ENCODE measurements at regions not wholly inside any gene's neighbourhood (a gene's known extent, or its start where the extent isn't known, plus 50 kb on each side); places are given as distances from the start of the nearest gene placed in this dataset.

- Histone ChIP-seq H3K4me3 (ENCODE audit: control insufficient read depth in 2 of 3, extremely low read depth in 1 of 3, insufficient read depth in 2 of 3, low read depth in 1 of 3, low read length in 3 of 3) (no peak overlapping the region), H3K9me1 (ENCODE audit: control insufficient read depth, extremely low read depth, insufficient read depth, low read length) (peaks cover 5% of the 10 kb centered on the region), H3K27me3 (ENCODE audit: control insufficient read depth, extremely low read depth, insufficient read depth, low read length) (no peaks in the 10 kb centered on the region), H3K36me3 (ENCODE audit: control insufficient read depth in 2 of 2, extremely low read depth in 1 of 2, insufficient read depth in 2 of 2, low read length in 2 of 2) (no peaks in the 10 kb centered on the region), H3K79me2 (ENCODE audit: control insufficient read depth, insufficient read depth, low read length) (no peaks in the 10 kb centered on the region), H3K9ac (ENCODE audit: control insufficient read depth, extremely low read depth, insufficient read depth, low read length) (no peak overlapping the region), H2AFZ (ENCODE audit: control insufficient read depth, low read length) (no peak overlapping the region), H3K27ac (ENCODE audit: control insufficient read depth, insufficient read depth, low read length) (no peak overlapping the region), H3K9me3 (ENCODE audit: control insufficient read depth, low read depth, low read length) (no peaks in the 10 kb centered on the region), H4K20me1 (ENCODE audit: control insufficient read depth, extremely low read depth, insufficient read depth, low read length) (no peaks in the 10 kb centered on the region), H3K4me1 (ENCODE audit: control insufficient read depth, extremely low read depth, insufficient read depth, low read length) (peaks cover 11% of the 10 kb centered on the region), H3K4me2 (ENCODE audit: control insufficient read depth, extremely low read depth, insufficient read depth, low read depth, low read length) (no peak overlapping the region)
- no peak for TF ChIP-seq EZH2 (IDR thresholded peaks at IDR 0.05; ENCODE audit: low read length)
- TF ChIP-seq, protein P1, sequence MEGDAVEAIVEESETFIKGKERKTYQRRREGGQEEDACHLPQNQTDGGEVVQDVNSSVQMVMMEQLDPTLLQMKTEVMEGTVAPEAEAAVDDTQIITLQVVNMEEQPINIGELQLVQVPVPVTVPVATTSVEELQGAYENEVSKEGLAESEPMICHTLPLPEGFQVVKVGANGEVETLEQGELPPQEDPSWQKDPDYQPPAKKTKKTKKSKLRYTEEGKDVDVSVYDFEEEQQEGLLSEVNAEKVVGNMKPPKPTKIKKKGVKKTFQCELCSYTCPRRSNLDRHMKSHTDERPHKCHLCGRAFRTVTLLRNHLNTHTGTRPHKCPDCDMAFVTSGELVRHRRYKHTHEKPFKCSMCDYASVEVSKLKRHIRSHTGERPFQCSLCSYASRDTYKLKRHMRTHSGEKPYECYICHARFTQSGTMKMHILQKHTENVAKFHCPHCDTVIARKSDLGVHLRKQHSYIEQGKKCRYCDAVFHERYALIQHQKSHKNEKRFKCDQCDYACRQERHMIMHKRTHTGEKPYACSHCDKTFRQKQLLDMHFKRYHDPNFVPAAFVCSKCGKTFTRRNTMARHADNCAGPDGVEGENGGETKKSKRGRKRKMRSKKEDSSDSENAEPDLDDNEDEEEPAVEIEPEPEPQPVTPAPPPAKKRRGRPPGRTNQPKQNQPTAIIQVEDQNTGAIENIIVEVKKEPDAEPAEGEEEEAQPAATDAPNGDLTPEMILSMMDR (optimal IDR thresholded peaks at IDR 0.05 in 1 of 3, IDR thresholded peaks at IDR 0.05 in 1 of 3, conservative IDR thresholded peaks at IDR 0.05 in 1 of 3; ENCODE audit: extremely low read depth in 1 of 3, insufficient read depth in 2 of 3, low read length in 3 of 3) = no peak
- no peak for FAIRE-seq
- no peak for DNase-seq (ENCODE audit: low read depth, low spot score)
- dilution Hi-C loops (cut with MboI; ENCODE audit: extremely low pct_ligation_motif_present, low sequenced_read_pairs) = no loop called here
Measured at GRCh38 chr13:30843548-30843947, 62.5 kb upstream of the MEDAG start.

DNA sequence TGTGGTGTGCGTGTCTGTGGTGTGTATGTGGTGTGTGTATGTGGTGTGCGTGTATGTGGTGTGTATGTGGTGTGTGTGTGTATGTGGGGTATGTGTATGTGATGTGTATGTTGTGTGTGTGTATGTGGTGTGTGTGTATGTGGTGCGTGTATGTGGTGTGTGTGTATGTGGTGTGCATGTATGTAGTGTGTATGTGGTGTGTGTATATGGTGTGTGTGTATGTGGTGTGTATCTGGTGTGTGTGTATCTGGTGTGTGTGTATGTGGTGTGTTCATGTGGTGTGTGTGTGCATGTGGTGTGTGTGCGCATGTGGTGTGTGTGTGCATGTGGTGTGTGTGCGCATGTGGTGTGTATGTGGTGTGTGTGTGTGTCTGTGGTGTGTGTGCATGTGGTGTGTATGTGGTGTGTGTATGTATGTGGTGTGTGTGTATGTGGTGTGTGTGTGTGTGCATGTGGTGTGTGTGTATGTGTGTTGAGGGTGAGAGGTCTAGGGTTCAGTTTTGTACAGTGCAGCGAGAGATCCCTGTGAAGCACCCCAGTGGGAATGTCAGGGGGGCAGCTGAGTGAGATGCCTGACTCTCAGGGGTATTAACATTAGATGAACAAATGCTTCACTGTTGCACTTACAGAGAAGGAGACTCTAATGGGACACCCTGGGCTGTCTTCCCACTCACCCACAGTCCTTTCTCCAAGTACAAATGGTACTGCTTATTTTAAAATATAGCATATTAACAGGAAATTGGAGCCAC, 61.3 kb upstream of the MEDAG start:
- H3K27ac ChIP-seq (ENCODE audit: control insufficient read depth, insufficient read depth, low read length) = no peak overlapping the region
- H2AFZ ChIP-seq (ENCODE audit: control insufficient read depth, low read length) = no peak overlapping the region
- no peaks in the 10 kb centered on the region for H3K79me2 ChIP-seq (ENCODE audit: control insufficient read depth, insufficient read depth, low read length)
- H3K27me3 ChIP-seq (ENCODE audit: control insufficient read depth, extremely low read depth, insufficient read depth, low read length) = no peaks in the 10 kb centered on the region
- no peak for TF ChIP-seq EZH2 (IDR thresholded peaks at IDR 0.05; ENCODE audit: low read length)
- TF ChIP-seq, protein P1 (optimal IDR thresholded peaks at IDR 0.05 in 1 of 3, IDR thresholded peaks at IDR 0.05 in 1 of 3, conservative IDR thresholded peaks at IDR 0.05 in 1 of 3; ENCODE audit: extremely low read depth in 1 of 3, insufficient read depth in 2 of 3, low read length in 3 of 3) = no peak
- no peak for DNase-seq (ENCODE audit: low read depth, low spot score)
- H3K4me3 ChIP-seq (ENCODE audit: control insufficient read depth in 2 of 3, extremely low read depth in 1 of 3, insufficient read depth in 2 of 3, low read depth in 1 of 3, low read length in 3 of 3) = no peak overlapping the region
- no peaks in the 10 kb centered on the region for H3K9me3 ChIP-seq (ENCODE audit: control insufficient read depth, low read depth, low read length)
- peaks cover 11% of the 10 kb centered on the region for H3K4me1 ChIP-seq (ENCODE audit: control insufficient read depth, extremely low read depth, insufficient read depth, low read length)
- dilution Hi-C loops (cut with MboI; ENCODE audit: extremely low pct_ligation_motif_present, low sequenced_read_pairs) = no loop called here
- H3K9ac ChIP-seq (ENCODE audit: control insufficient read depth, extremely low read depth, insufficient read depth, low read length) = no peak overlapping the region
- FAIRE-seq = peak; percentile 80
- H3K4me2 ChIP-seq (ENCODE audit: control insufficient read depth, extremely low read depth, insufficient read depth, low read depth, low read length) = no peak overlapping the region
- H3K9me1 ChIP-seq (ENCODE audit: control insufficient read depth, extremely low read depth, insufficient read depth, low read length) = peaks cover 5% of the 10 kb centered on the region
- no peaks in the 10 kb centered on the region for H4K20me1 ChIP-seq (ENCODE audit: control insufficient read depth, extremely low read depth, insufficient read depth, low read length)
- H3K36me3 ChIP-seq (ENCODE audit: control insufficient read depth in 2 of 2, extremely low read depth in 1 of 2, insufficient read depth in 2 of 2, low read length in 2 of 2) = no peaks in the 10 kb centered on the region
